NT2/D1 (cell line): ENCODE measurements at regions not wholly inside any gene's neighbourhood (a gene's known extent, or its start where the extent isn't known, plus 50 kb on each side); places are given as distances from the start of the nearest gene placed in this dataset.

Experiments
- SUZ12 ChIP-seq: IDR thresholded peaks from 2 replicates; pipeline ENCODE4 v1.6.1; 2011; ENCODE audit not compliant: insufficient read length, insufficient read depth; ENCODE audit errors: extremely low read depth
- YY1 ChIP-seq: IDR thresholded peaks from 2 replicates; pipeline ENCODE4 v1.6.1; 2011; ENCODE audit not compliant: insufficient read length, insufficient read depth

GRCh38 chr3:117979466-117979865 lies 1055.2 kb downstream of the IGSF11 start:
- no peak for TF ChIP-seq YY1
- TF ChIP-seq SUZ12, result no peak
